Stimulated activated CD4-positive, alpha-beta T cell treated with anti-CD3 and anti-CD28 coated beads, Interleukin-12 subunit alpha, Interleukin-12 subunit beta, amount 100 ng/mL, for 48 hours (primary cell): ENCODE measurements at regions not wholly inside any gene's neighbourhood (a gene's known extent, or its start where the extent isn't known, plus 50 kb on each side); places are given as distances from the start of the nearest gene placed in this dataset.
"Not testable (repeated sequence)": the region's sequence is repeated elsewhere in the genome, so short reads cannot be mapped to it uniquely, and the experiment has no call there.

Experiments used
- DNase-seq, 3 donors: peaks; one replicate each; pipeline ENCODE4 v3.0.0-alpha.2; 2020; ENCODE audit warnings: low read depth in 2 of 3, low spot score in 1 of 3

- no peak for DNase-seq
These were observed 111.0 kb upstream of the TOX3 start for GRCh38 chr16:52657924-52658323.

- DNase-seq, result not testable (repeated sequence)
These were observed 109.0 kb upstream of the TOX3 start for GRCh38 chr16:52655916-52656315.

GRCh38 chr16:52655156-52655555 is 108.2 kb upstream of the TOX3 start:
- DNase-seq, result not testable (repeated sequence)

DNA sequence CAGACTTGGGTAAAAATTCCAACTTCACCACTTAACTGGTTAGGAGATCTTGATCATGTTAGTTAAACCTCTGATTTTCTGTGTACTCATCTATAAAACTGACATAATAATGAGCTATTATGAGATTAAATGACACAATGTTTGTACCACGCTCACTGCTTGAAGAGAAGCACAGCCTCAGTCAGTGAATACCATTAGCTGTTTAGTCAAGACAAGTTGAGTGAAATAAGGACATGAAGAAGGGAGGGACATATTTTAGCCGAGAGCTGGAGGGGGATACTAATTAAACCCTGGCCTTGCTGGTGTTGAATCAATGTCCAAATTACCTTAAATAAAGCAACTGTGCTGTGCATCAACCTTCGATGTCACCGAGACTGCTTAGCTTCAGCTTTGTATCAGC is 105.1 kb upstream of the TOX3 start:
- DNase-seq, result no peak

DNA sequence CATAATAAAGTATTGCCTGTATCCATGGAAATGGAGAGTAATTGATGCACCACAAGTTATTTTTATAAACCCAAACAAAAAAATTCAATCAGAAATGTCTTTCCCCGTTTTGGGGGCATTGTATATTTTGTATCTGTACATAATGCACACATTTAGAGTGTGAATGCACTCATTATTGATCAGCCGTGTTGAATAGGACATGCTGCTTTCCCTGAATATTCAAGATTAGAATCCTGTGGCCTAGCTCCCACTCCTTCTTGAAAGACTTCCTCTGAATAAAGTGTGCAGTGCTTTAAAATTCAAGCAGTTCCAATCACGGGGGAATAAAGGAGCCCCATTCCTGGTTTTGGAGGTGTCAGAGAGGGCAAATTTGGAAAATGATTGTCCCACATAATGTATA is 103.8 kb upstream of the TOX3 start:
- DNase-seq, result no peak

GRCh38 chr16:52650318-52650717 is 103.4 kb upstream of the TOX3 start:
- no peak for DNase-seq

- DNase-seq, result no peak
These were observed 102.9 kb upstream of the TOX3 start for GRCh38 chr16:52649870-52650269.

- no peak for DNase-seq
These were observed 100.6 kb upstream of the TOX3 start for GRCh38 chr16:52647588-52647987.

- no peak for DNase-seq
These were observed 96.1 kb upstream of the TOX3 start for GRCh38 chr16:52643006-52643405.

GRCh38 chr16:52634528-52634927 is 87.6 kb upstream of the TOX3 start:
- DNase-seq, result no peak

GRCh38 chr16:52634104-52634503 is 87.2 kb upstream of the TOX3 start:
- no peak for DNase-seq

GRCh38 chr16:52633230-52633629 is 86.3 kb upstream of the TOX3 start:
- no peak for DNase-seq

DNA sequence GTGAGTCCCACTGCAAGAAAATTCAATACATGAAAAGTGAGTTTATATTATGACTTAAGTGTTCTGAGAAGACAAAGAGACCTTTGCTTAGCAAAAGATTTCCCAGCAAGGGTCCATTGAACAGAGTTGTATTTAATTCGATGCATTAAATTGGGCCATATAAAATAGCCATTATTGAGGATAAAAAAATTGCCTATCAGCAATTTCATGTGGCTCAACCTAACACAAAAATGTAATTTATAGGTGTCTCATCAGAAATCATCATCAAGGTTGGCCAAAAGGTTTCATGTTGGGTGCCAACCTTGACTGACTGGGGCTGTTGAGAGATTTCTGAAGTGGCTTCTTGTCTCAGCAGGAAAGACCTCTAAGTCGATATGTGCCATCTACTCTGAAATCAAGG is 84.8 kb upstream of the TOX3 start:
- no peak for DNase-seq

DNA sequence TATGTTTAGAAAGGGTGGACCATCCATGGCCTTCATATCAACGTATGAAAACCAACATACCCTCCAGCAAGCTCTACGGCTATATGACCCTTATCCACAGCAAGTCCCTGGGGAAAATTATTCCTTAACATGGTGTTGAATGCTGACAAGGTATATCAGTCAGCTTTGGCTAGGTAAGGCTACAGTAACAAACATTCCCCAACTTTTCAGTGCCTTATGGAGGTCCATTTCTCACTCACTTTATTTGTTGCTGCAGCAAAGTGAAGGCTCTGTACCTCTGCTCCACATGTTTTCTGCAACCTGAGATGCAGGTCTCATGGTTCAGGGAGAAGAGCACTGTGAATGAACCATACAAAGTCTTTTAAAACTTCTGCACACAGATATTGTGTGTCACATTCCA is 83.8 kb upstream of the TOX3 start:
- DNase-seq, result no peak

DNA sequence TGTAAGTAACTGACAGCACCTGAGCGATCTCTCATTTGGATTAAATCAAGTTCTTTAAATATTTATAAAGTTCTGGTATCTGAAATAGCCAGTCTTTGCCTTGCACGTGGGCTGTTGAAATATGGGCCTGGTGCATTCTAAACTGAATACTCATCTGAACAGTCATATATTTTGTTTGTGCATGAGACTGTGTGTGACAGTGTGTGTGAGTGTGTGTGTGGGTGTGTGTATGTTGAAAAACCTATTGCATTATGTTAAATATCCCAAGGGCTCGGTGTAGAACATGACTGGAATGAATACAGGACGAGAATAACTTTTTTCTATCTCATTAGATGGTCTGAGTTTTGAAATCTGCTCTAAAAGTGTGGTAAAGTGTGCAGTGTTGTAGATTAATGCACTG is 82.4 kb upstream of the TOX3 start:
- DNase-seq, result no peak

DNA sequence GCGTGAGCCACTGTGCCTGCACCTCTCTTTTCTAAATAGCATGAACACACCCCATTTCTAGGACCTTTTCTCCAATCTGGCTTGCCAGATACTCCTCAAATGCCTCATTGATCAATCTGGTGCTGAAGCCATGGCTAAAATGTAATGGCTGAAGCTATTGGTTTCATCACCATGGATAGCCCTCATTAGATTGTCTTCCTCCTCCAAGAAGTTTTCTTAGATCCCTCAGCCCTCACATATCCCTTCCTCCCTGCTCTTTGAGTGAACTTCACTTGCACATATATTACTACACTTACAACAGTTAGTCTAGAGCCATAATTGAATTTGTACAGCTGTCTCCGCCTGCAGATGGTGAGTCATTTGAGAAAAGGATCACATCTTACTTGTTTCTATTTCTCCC is 77.9 kb upstream of the TOX3 start:
- DNase-seq, result no peak

DNA sequence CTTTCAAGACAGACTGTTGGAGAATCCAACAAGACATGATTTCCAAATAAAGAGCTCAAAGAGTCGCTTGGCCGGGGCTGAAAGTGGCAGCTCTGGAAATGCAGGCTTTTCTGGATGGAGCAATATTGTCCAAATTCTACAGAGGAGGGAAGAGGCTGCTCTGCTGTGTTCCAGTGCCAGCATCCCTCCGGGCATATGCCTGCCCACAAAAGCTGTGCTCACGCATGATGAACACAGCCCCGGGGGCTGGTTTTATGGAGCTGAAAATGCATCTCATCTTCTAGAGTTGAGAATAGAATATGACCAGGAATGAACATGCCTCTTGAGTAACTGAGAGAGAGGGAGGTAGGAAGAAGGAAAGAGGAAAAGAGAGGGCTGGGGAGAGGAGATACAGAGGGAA is 74.7 kb upstream of the TOX3 start:
- no peak for DNase-seq

GRCh38 chr16:52618753-52619497 is 72.0 kb upstream of the TOX3 start:
- DNase-seq, result no peak

- no peak for DNase-seq
These were observed 70.6 kb upstream of the TOX3 start for GRCh38 chr16:52617591-52617990.

GRCh38 chr16:52613508-52613907 is 66.6 kb upstream of the TOX3 start:
- no peak for DNase-seq

- DNase-seq, result no peak
These were observed 65.1 kb upstream of the TOX3 start for GRCh38 chr16:52611817-52612673.

- DNase-seq, result no peak
These were observed 56.1 kb upstream of the TOX3 start for GRCh38 chr16:52603015-52603414.
